Peyer's patch (tissue), 4 donors: ENCODE measurements at regions not wholly inside any gene's neighbourhood (a gene's known extent, or its start where the extent isn't known, plus 50 kb on each side); places are given as distances from the start of the nearest gene placed in this dataset.

Experiments used
- POLR2A ChIP-seq, 2 donors: fragments of 450-650 bp; IDR thresholded peaks; one replicate each; pipeline ENCODE4 v1.5.1; 2017; ENCODE audit warnings: antibody characterized with exemption in 2 of 2, mild to moderate bottlenecking in 2 of 2, moderate library complexity in 2 of 2
- TF ChIP-seq, protein P1 (sequence below), 6 experiments: fragments of 450-650 bp in 4 of 6; fragments of 200-600 bp in 2 of 6; sonication (generic) in 1 of 6; IDR thresholded peaks; one replicate each; pipeline ENCODE4 v1.5.1; 2017 to 2019; ENCODE audit warnings: antibody characterized with exemption in 6 of 6, mild to moderate bottlenecking in 3 of 6, moderate library complexity in 1 of 6

- TF ChIP-seq POLR2A (IDR thresholded peaks at IDR 0.05), result no peak
- TF ChIP-seq, protein P1, sequence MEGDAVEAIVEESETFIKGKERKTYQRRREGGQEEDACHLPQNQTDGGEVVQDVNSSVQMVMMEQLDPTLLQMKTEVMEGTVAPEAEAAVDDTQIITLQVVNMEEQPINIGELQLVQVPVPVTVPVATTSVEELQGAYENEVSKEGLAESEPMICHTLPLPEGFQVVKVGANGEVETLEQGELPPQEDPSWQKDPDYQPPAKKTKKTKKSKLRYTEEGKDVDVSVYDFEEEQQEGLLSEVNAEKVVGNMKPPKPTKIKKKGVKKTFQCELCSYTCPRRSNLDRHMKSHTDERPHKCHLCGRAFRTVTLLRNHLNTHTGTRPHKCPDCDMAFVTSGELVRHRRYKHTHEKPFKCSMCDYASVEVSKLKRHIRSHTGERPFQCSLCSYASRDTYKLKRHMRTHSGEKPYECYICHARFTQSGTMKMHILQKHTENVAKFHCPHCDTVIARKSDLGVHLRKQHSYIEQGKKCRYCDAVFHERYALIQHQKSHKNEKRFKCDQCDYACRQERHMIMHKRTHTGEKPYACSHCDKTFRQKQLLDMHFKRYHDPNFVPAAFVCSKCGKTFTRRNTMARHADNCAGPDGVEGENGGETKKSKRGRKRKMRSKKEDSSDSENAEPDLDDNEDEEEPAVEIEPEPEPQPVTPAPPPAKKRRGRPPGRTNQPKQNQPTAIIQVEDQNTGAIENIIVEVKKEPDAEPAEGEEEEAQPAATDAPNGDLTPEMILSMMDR (IDR thresholded peaks at IDR 0.05), result no peak
Measured at GRCh38 chr20:51266353-51266752, 243.4 kb upstream of the KCNG1 start.
